OCI-LY3 (cell line): ENCODE measurements at regions not wholly inside any gene's neighbourhood (a gene's known extent, or its start where the extent isn't known, plus 50 kb on each side); places are given as distances from the start of the nearest gene placed in this dataset.

Source experiments
- H2AFZ ChIP-seq: fragments of 200-600, 300-600 bp; shearing (Covaris generic); 2 replicates; pipeline ENCODE4 v1.6.0; 2014; ENCODE audit warnings: antibody characterized with exemption, low read depth, low read length
- H3K27ac ChIP-seq: fragments of 200-600, 300-600 bp; sonication (generic); 2 replicates; pipeline ENCODE4 v1.5.1; 2014; ENCODE audit warnings: mild to moderate bottlenecking, low read length, moderate library complexity, mixed read lengths
- H3K27me3 ChIP-seq: fragments of 200-600, 300-600 bp; sonication (generic); 2 replicates; pipeline ENCODE4 v1.6.1; 2014; ENCODE audit warnings: low read depth, low read length, mixed read lengths
- H3K36me3 ChIP-seq: fragments of 200-600, 300-600 bp; sonication (generic); replicated peaks from 2 replicates; pipeline ENCODE3; 2014; ENCODE audit warnings: low read depth, low read length, mixed read lengths
- H3K4me1 ChIP-seq: fragments of 300-600, 200-600 bp; sonication (generic); 2 replicates; pipeline ENCODE4 v1.6.1; 2014; ENCODE audit warnings: low read length, mixed read lengths
- H3K4me2 ChIP-seq: fragments of 200-600, 300-600 bp; sonication (generic); 2 replicates; pipeline ENCODE4 v1.6.1; 2014; ENCODE audit warnings: low read length, mixed read lengths
- H3K4me3 ChIP-seq: fragments of 300-600, 200-600 bp; sonication (generic); 2 replicates; pipeline ENCODE4 v1.5.1; 2014; ENCODE audit warnings: antibody characterized with exemption, mild to moderate bottlenecking, low read length, moderate library complexity
- H3K79me2 ChIP-seq: fragments of 300-600, 200-600 bp; shearing (Covaris generic); 2 replicates; pipeline ENCODE4 v1.6.1; 2014; ENCODE audit warnings: mild to moderate bottlenecking, low read length, mixed read lengths
- H3K9ac ChIP-seq: fragments of 300-600, 200-600 bp; shearing (Covaris generic); 2 replicates; pipeline ENCODE4 v1.6.0; 2014; ENCODE audit warnings: mild to moderate bottlenecking, low read length, moderate library complexity
- H3K9me3 ChIP-seq: fragments of 200-600, 300-600 bp; shearing (Covaris generic); 2 replicates; pipeline ENCODE4 v1.6.1; 2014; ENCODE audit warnings: low read length, mixed read lengths; ENCODE audit not compliant: insufficient read depth
- H4K20me1 ChIP-seq: fragments of 200-600, 300-600 bp; sonication (generic); 2 replicates; pipeline ENCODE4 v1.6.1; 2016; ENCODE audit warnings: low read length, mixed read lengths; ENCODE audit not compliant: insufficient read depth
- CTCF ChIP-seq: fragments of 200-600, 300-600 bp; sonication (generic); IDR thresholded peaks from 2 replicates; pipeline ENCODE4 v1.5.1; 2014; ENCODE audit warnings: antibody characterized with exemption, low read length, low read depth
- EZH2phosphoT487 ChIP-seq: fragments of 200-600 bp; shearing (Covaris generic); IDR thresholded peaks from 2 replicates; pipeline ENCODE4 v1.6.1; 2018; ENCODE audit warnings: antibody characterized with exemption, mixed run types, low read depth

GRCh38 chr19:28329429-28329828, 883.5 kb downstream of the UQCRFS1 start:
- Histone ChIP-seq H3K27me3 (peaks cover 20% of the 10 kb centered on the region; the same call in 1 of the 2 replicates), H3K36me3 (no peaks in the 10 kb centered on the region), H3K4me2 (no peak overlapping the region)

GRCh38 chr19:28327905-28328304, 885.0 kb downstream of the UQCRFS1 start:
- no peak overlapping the region for H2AFZ ChIP-seq
- H3K27me3 ChIP-seq: peaks cover 20% of the 10 kb centered on the region; the same call in 1 of the 2 replicates
- no peak overlapping the region for H3K4me2 ChIP-seq
- no peaks in the 10 kb centered on the region for H3K79me2 ChIP-seq
- peaks cover 6% of the 10 kb centered on the region for H3K4me1 ChIP-seq
- H3K36me3 ChIP-seq: no peaks in the 10 kb centered on the region
- H3K9ac ChIP-seq: no peak overlapping the region
- no peak overlapping the region for H3K4me3 ChIP-seq
- no peaks in the 10 kb centered on the region for H3K9me3 ChIP-seq
- no peaks in the 10 kb centered on the region for H4K20me1 ChIP-seq
- TF ChIP-seq EZH2phosphoT487: no peak
- TF ChIP-seq CTCF: no peak
- no peak overlapping the region for H3K27ac ChIP-seq

More at GRCh38 chr19:28329429-28329828, 883.5 kb downstream of the UQCRFS1 start:
- H3K79me2 ChIP-seq: no peaks in the 10 kb centered on the region
- H3K4me1 ChIP-seq: peaks cover 6% of the 10 kb centered on the region
- no peak overlapping the region for H2AFZ ChIP-seq
- H4K20me1 ChIP-seq: no peaks in the 10 kb centered on the region
- no peak overlapping the region for H3K4me3 ChIP-seq
- H3K9me3 ChIP-seq: no peaks in the 10 kb centered on the region
- no peak overlapping the region for H3K9ac ChIP-seq
- TF ChIP-seq CTCF: no peak
- TF ChIP-seq EZH2phosphoT487: no peak
- no peak overlapping the region for H3K27ac ChIP-seq

DNA sequence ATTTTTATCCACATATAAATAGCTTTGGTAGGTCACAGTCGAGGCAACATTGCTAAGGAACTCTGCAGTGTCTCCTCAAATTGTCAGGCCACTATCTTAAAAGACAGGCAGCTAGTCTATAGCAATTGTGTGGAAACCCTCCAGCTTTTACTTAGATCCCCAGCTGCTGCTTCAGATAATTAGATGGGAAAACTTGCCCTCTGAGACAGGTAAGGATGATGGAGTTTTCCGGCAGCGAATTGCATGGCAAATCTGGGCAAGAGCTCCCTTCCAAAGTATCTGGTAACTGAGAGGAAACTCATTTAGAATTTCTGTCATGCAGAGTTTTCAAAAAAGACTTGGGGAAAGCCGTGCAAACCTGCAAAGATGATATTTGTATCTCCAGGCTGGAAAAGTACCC, 886.2 kb downstream of the UQCRFS1 start:
- Histone ChIP-seq H3K9me3 (no peaks in the 10 kb centered on the region), H3K4me1 (peaks cover 6% of the 10 kb centered on the region), H2AFZ (no peak overlapping the region), H3K4me2 (no peak overlapping the region), H3K4me3 (no peak overlapping the region), H3K36me3 (no peaks in the 10 kb centered on the region), H4K20me1 (no peaks in the 10 kb centered on the region), H3K27ac (no peak overlapping the region), H3K27me3 (peaks cover 22% of the 10 kb centered on the region; the same call in 1 of the 2 replicates), H3K79me2 (no peaks in the 10 kb centered on the region), H3K9ac (no peak overlapping the region)
- TF ChIP-seq EZH2phosphoT487 (no peak), CTCF (no peak)

GRCh38 chr19:28324275-28325060, 888.5 kb downstream of the UQCRFS1 start:
- Histone ChIP-seq H3K9me3 (no peaks in the 10 kb centered on the region), H2AFZ (no peak overlapping the region), H3K36me3 (no peaks in the 10 kb centered on the region), H3K4me2 (no peak overlapping the region), H3K4me1 (peaks cover 6% of the 10 kb centered on the region), H3K4me3 (no peak overlapping the region), H3K27me3 (peaks cover 23% of the 10 kb centered on the region), H4K20me1 (no peaks in the 10 kb centered on the region), H3K27ac (no peak overlapping the region), H3K79me2 (no peaks in the 10 kb centered on the region), H3K9ac (no peak overlapping the region)
- TF ChIP-seq CTCF: peak; percentile 24; the same call in 1 of the 2 replicates
- no peak for TF ChIP-seq EZH2phosphoT487
